Stomach (tissue), 8 donors: ENCODE measurements at regions not wholly inside any gene's neighbourhood (a gene's known extent, or its start where the extent isn't known, plus 50 kb on each side); places are given as distances from the start of the nearest gene placed in this dataset.
"Not testable (repeated sequence)": the region's sequence is repeated elsewhere in the genome, so short reads cannot be mapped to it uniquely, and the experiment has no call there.

Experiments
- DNase-seq, 2 donors: peaks; one replicate each; pipeline versions ENCODE4 v3.0.0 to v3.0.0-alpha.2; 2013 to 2019
- H3K27ac ChIP-seq, 5 donors: fragments of 200-600 bp in 4 of 5; sonication (generic) in 4 of 5; one replicate each; pipeline ENCODE4 v1.5.1; 2013 to 2019; ENCODE audit warnings: mild to moderate bottlenecking in 1 of 5, moderate library complexity in 1 of 5
- H3K27me3 ChIP-seq, 3 donors: fragments of 200-600 bp; sonication (generic); one replicate each; pipeline ENCODE4 v1.5.1; 2017 to 2019; ENCODE audit warnings: mixed run types in 1 of 3
- H3K36me3 ChIP-seq, 4 donors: fragments of 200-600 bp; sonication (generic); 1 replicate in 3 of 4; 2 replicates in 1 of 4; pipeline ENCODE4 v1.5.1; 2016 to 2019
- H3K4me1 ChIP-seq, 4 donors: fragments of 200-600 bp; sonication (generic); one replicate each; pipeline ENCODE4 v1.5.1; 2016 to 2019
- H3K4me3 ChIP-seq, 4 donors: fragments of 200-600 bp; sonication (generic) in 3 of 4; one replicate each; pipeline ENCODE4 v1.5.1; 2016 to 2019; ENCODE audit warnings: mild to moderate bottlenecking in 1 of 4
- H3K9me3 ChIP-seq, 4 donors: fragments of 200-600 bp; sonication (generic); one replicate each; pipeline ENCODE4 v1.5.1; 2016 to 2019
- CTCF ChIP-seq, 7 experiments: fragments of 450-650 bp in 4 of 7; fragments of 200-600 bp in 3 of 7; sonication (generic) in 3 of 7; IDR thresholded peaks; one replicate each; pipeline ENCODE4 v1.5.1; 2016 to 2019; ENCODE audit warnings: antibody characterized with exemption in 7 of 7, control low read depth in 2 of 7, mild to moderate bottlenecking in 1 of 7
- EP300 ChIP-seq: sonication (generic); formaldehyde crosslinking; IDR thresholded peaks from one replicate; pipeline ENCODE4 v1.6.1; 2017; ENCODE audit warnings: antibody characterized with exemption
- POLR2A ChIP-seq, 4 donors: fragments of 450-650 bp; IDR thresholded peaks; one replicate each; pipeline ENCODE4 v1.6.1; 2016; ENCODE audit warnings: antibody characterized with exemption in 4 of 4, control low read depth in 2 of 4, mild to moderate bottlenecking in 1 of 4, moderate library complexity in 1 of 4
- POLR2AphosphoS5 ChIP-seq, 3 donors: sonication (generic); formaldehyde crosslinking; IDR thresholded peaks; one replicate each; pipeline ENCODE4 v1.6.1; 2016; ENCODE audit warnings: antibody characterized with exemption in 3 of 3
- WGBS, 5 donors: extraction: QIAGEN DNeasy Blood & Tissue Kit in 3 of 5; methylation state at CpG; one replicate each; pipeline versions ENCODE4 v1.1.5 to v1.1.7; 2013 to 2018; 5-methylcytosine and 5-hydroxymethylcytosine counted together
- intact Hi-C: fragments of 100-400 bp; cut with DNase I; formaldehyde crosslinking; loops from one replicate; pipeline ENCODE4 v1.15.1; 2023; ENCODE audit warnings: low total_unique reads
- donor health status: healthy with polysubstance abuse.
- donor health status: Bipolar disorder and iron deficiency.
- donor health status: healthy.

- Histone ChIP-seq H3K9me3 (peaks cover 0 to 2% (median 0%) of the 10 kb centered on the region in 4 donors), H3K27ac (no peak overlapping the region), H3K4me1 (no peaks in the 10 kb centered on the region), H3K36me3 (no peaks in the 10 kb centered on the region), H3K4me3 (no peak overlapping the region), H3K27me3 (no peaks in the 10 kb centered on the region)
- intact Hi-C loops, result no loop called here
- no peak for DNase-seq
- WGBS, 5 donors, result 78 to 92% (median 91%) methylated on average over 7 of the region's 7 CpGs
- no peak for TF ChIP-seq EP300
- no peak for TF ChIP-seq POLR2A (IDR thresholded peaks at IDR 0.05)
- TF ChIP-seq POLR2AphosphoS5 (IDR thresholded peaks at IDR 0.05), result no peak
- TF ChIP-seq CTCF (IDR thresholded peaks at IDR 0.05), result no peak
These were observed 106.3 kb upstream of the DLG1 start for GRCh38 chr3:197404754-197405153.

DNA sequence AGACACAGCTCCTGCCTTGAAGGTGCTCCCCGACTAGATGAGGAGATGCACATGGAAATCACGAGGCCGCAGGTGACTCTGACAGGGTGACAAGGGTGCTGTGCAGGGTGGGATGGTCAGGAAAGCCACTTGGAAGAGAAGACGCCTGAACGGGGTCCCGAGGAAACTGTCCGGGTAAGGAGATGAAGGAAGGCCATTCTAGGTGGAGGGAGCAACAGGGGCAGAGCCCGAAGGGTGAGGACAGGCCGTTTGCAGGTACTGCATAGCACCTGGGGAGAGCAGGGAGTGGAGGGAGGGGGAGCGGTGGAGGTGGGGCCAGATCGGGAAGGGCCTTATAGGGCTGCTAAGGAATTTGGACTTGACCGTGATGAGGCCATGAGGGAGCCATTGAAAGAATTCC lies 105.6 kb upstream of the DLG1 start:
- DNase-seq, result no peak
- Histone ChIP-seq H3K36me3 (no peaks in the 10 kb centered on the region), H3K4me1 (no peaks in the 10 kb centered on the region), H3K27me3 (no peaks in the 10 kb centered on the region), H3K27ac (no peak overlapping the region), H3K9me3 (no peaks in the 10 kb centered on the region), H3K4me3 (no peak overlapping the region)
- TF ChIP-seq EP300 (no peak), CTCF (IDR thresholded peaks at IDR 0.05) (no peak), POLR2AphosphoS5 (IDR thresholded peaks at IDR 0.05) (no peak), POLR2A (IDR thresholded peaks at IDR 0.05) (no peak)
- WGBS, 5 donors, result 90 to 92% (median 91%) methylated on average over 12 of the region's 12 CpGs
- intact Hi-C loops, result no loop called here

DNA sequence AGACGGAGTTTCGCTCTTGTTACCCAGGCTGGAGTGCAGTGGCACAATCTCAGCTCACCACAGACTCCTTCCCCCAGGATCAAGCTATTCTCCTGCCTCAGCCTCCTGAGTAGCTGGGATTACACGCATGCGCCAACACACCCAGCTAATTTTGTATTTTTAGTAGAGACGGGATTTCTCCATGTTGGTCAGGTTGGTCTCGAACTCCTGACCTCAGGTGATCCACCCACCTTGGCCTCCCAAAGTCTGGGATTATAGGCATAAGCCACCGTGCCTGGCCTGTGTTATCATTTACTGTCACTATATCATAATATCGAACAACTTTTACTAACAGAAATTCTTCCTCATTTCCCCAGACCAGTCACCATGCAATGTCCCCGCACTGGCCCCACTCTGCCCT lies 104.0 kb upstream of the DLG1 start:
- H3K4me1 ChIP-seq, DNase-seq, H3K36me3 ChIP-seq, H3K4me3 ChIP-seq, H3K9me3 ChIP-seq, intact Hi-C loops, H3K27ac ChIP-seq, H3K27me3 ChIP-seq: not testable (repeated sequence)
- WGBS, 5 donors, result 79 to 91% (median 80%) methylated on average over 9 of the region's 9 CpGs

DNA sequence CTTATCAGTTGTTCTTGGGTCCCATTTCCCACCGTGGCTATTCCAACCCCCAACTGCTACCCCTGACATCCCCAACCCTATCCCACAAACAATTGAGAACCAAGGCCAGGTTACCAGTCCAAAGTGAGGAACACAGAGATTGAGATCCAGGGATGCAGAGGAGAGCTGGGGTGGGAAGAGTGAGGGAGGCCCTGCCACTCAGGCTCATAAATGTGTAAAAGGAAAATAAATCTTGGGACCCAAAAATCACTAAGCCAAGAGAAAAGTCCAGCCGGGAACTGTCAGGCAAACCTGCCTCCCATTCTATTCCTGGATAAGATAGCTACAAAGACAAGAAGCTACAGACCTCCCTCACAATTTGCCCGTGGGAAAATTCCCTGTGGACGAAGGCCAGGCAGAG lies 101.1 kb upstream of the DLG1 start:
- 66 to 83% (median 74%) methylated on average over 4 of the region's 4 CpGs for WGBS, 5 donors
- H3K36me3 ChIP-seq, result no peaks in the 10 kb centered on the region
- H3K4me1 ChIP-seq, result peaks cover 0 to 7% (median 0%) of the 10 kb centered on the region in 4 donors
- no peak for DNase-seq
- intact Hi-C loops, result no loop called here
- H3K27ac ChIP-seq, result no peak overlapping the region
- no peaks in the 10 kb centered on the region for H3K9me3 ChIP-seq
- no peaks in the 10 kb centered on the region for H3K27me3 ChIP-seq
- TF ChIP-seq CTCF (IDR thresholded peaks at IDR 0.05), result no peak
- no peak for TF ChIP-seq POLR2A (IDR thresholded peaks at IDR 0.05)
- TF ChIP-seq EP300, result no peak
- TF ChIP-seq POLR2AphosphoS5 (IDR thresholded peaks at IDR 0.05), result no peak
- no peak overlapping the region for H3K4me3 ChIP-seq

- intact Hi-C loops, result no loop called here
These were observed 100.0 kb upstream of the DLG1 start for GRCh38 chr3:197398286-197398878.

More at GRCh38 chr3:197398286-197398878, 100.0 kb upstream of the DLG1 start:
- DNase-seq, result no peak
- no peak for TF ChIP-seq CTCF (IDR thresholded peaks at IDR 0.05)
- TF ChIP-seq POLR2AphosphoS5 (IDR thresholded peaks at IDR 0.05), result no peak
- no peak for TF ChIP-seq POLR2A (IDR thresholded peaks at IDR 0.05)
- TF ChIP-seq EP300, result no peak
- Histone ChIP-seq H3K4me3 (no peak overlapping the region), H3K27ac (no peak overlapping the region), H3K9me3 (no peaks in the 10 kb centered on the region), H3K36me3 (no peaks in the 10 kb centered on the region), H3K27me3 (no peaks in the 10 kb centered on the region), H3K4me1 (peaks cover 0 to 7% (median 0%) of the 10 kb centered on the region in 4 donors)
- 50 to 67% (median 63%) methylated on average over 6 of the region's 6 CpGs for WGBS, 5 donors
